Left ventricle myocardium superior (tissue), 1 donor: ENCODE measurements at regions not wholly inside any gene's neighbourhood (a gene's known extent, or its start where the extent isn't known, plus 50 kb on each side); places are given as distances from the start of the nearest gene placed in this dataset.

Experiments used
- ATAC-seq: fragments of 200-7000 bp; cut with Tn5 transposase; one replicate; pipeline ENCODE4 v1.9.1; 2020; ENCODE audit warnings: mild to moderate bottlenecking, moderate library complexity
- DNase-seq: peaks from one replicate; pipeline ENCODE4 v3.0.0-alpha.2; 2020
- intact Hi-C: fragments of 100-400 bp; cut with micrococcal nuclease; formaldehyde crosslinking; loops from one replicate; pipeline ENCODE4 v1.11.0; 2022
- donor health status: DM: no; HTN: yes; CAD: no; lungs with severe emphysema.

DNA sequence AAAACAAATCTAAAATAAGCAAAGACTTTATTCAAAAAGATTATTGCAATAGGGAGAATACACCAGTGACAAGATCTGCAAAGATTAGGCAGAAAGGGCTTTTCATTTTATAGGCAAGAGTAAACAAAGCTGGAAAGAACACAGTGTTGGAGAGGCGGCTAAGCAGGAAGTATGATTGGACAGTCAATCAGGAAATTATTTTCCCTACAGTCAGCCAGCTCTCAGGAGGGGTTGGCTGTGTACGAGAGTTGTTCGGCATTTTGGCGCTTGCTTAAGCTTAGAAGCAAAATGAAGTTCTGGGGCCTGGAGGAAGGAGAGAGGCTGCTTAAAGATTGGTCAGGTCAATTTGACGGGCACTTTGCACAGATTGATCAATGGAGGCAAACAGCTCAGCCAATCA, 1030.5 kb downstream of the TLE4 start:
- no peak for DNase-seq
- ATAC-seq = no peak
- intact Hi-C loops = no loop called here

GRCh38 chr9:80596579-80596978, 1024.8 kb downstream of the TLE4 start:
- intact Hi-C loops = no loop called here
- DNase-seq = no peak
- ATAC-seq = no peak

GRCh38 chr9:80595192-80595591, 1023.4 kb downstream of the TLE4 start:
- DNase-seq (no peak), ATAC-seq (no peak)
- intact Hi-C loops = no loop called here

GRCh38 chr9:80592413-80592812, 1020.6 kb downstream of the TLE4 start:
- DNase-seq = no peak
- intact Hi-C loops = no loop called here
- ATAC-seq = no peak

GRCh38 chr9:80586786-80587330, 1015.1 kb downstream of the TLE4 start:
- DNase-seq (no peak), ATAC-seq (no peak)
- intact Hi-C loops = no loop called here

- no peak for ATAC-seq
- intact Hi-C loops = no loop called here
- DNase-seq = no peak
These were observed 1000.2 kb downstream of the TLE4 start for GRCh38 chr9:80571953-80572352.

DNA sequence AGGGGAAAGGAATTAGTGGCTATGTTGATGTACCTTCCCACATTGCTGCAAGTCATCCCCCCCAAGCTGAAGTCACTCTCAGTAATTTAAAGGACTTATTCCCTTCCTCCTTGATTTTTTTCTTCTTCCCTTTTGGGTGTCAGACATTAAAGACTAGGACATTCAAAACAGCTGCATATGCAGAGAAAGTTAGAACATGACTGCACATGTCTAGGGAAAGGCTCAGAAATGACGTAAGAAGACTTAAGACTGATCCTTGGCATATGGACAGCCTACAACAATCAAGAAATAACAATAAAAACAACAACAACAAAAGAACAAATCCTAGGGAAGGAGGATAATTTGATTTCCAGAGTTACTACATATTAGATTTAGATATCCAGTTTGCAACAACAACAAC, 997.5 kb downstream of the TLE4 start:
- no peak for DNase-seq
- no peak for ATAC-seq
- intact Hi-C loops = no loop called here

DNA sequence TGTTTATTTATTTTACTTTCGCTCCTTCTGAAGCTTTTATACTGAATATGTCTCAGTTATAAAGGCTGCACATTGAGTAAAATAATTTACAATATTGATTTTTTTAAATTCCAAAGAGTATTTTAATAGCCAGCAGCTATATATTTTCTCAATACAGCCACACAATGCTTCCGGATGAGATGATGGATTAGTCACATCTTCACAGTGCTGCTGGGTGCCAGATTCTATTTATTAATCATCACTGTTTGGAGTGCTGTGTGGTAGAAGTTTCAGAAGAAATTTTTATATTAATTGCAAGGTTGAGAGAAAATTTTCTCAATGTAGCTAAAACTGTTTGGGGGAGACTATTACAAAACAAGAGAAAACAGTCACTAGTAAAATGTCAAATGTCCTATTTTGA, 989.8 kb downstream of the TLE4 start:
- intact Hi-C loops = no loop called here
- no peak for ATAC-seq

DNA sequence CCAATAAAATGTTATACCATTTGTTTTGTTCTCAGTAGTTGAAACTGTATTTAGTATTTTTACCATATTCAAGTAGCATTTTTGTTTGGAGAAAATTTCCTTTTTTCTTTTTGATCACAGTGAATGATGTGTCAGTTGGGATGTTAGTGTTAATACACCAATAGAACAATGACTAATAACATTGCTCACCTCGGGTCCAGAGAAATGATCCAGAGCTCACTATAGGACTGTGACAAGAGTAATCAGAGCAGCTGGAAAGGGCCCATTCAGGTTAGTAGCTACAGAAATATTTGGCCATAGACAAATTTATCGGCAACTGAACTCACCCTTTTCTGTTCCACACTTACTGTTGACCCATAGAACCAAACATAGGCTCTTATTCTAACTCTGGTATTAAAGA, 989.2 kb downstream of the TLE4 start:
- intact Hi-C loops = no loop called here
- ATAC-seq = no peak
- no peak for DNase-seq

More for the DNA sequence above, 989.8 kb downstream of the TLE4 start:
- DNase-seq = no peak

- no peak for ATAC-seq
- intact Hi-C loops = no loop called here
These were observed 985.5 kb downstream of the TLE4 start for GRCh38 chr9:80557256-80557655.

GRCh38 chr9:80556631-80557030, 984.9 kb downstream of the TLE4 start:
- no peak for ATAC-seq
- DNase-seq = no peak
- intact Hi-C loops = no loop called here

More at GRCh38 chr9:80557256-80557655, 985.5 kb downstream of the TLE4 start:
- no peak for DNase-seq

DNA sequence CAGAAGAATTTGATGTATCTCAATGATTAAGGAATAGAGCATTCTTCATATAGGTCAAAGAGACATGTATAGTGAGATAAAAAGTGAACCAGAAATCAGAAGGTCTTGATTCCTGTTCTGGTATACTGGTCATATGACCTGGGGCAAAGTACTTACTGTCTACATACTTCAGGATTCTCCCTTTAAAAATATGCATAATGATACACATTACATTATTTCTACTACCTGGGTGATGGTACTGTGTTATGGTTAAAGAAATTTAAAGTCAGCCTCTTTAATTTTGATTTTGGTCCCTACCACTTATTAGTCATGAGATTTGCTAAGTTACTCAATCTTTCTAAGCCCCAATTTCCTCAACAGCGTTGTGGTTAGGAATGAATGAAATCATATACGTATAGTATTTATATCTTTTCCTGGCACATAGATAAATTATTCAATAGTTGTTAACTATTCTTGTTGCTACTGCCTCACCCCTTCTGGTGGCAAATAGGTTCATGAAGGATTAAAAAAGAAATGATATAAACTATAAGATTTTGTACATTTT, 984.1 kb downstream of the TLE4 start:
- intact Hi-C loops = no loop called here
- ATAC-seq = no peak
- no peak for DNase-seq

DNA sequence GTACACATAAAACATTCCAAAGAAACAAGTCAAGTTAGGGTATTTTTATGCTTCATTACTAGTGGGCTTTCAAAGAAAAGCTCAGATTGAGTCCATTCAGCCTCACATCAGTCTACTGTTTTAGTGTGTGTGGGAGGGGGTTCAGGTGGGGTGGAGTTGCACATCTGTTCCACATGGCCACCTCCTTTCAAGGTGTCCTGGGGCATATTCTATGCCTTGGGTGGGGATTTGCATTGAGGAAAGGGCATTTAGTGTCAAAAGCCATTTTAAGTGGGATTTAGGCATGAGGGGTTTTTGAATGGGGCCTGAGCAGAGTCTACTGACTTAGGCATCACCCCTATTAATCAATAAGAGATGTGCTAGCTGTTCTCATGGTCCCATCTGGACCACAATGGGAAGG, 983.1 kb downstream of the TLE4 start:
- DNase-seq (no peak), ATAC-seq (no peak)
- intact Hi-C loops = no loop called here

DNA sequence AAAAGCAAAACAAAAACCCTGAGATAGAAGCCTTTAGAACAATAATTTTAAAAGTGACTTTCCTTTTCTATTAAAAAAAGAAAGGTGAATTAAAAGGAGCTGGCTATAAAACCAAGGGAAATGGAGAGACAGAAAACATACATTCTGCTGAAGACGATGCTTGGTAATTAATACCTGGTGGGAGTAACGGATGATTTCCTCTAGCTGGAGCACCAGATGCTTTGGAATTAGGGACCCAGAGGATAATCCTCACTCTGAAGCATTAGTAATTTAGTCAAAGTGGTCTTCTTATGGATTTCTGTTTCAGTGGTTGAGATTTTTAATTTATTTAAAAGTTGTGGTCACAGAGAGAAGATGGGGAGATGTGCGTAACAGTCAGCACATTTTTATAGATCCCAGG, 982.5 kb downstream of the TLE4 start:
- ATAC-seq (no peak), DNase-seq (no peak)
- intact Hi-C loops = no loop called here

DNA sequence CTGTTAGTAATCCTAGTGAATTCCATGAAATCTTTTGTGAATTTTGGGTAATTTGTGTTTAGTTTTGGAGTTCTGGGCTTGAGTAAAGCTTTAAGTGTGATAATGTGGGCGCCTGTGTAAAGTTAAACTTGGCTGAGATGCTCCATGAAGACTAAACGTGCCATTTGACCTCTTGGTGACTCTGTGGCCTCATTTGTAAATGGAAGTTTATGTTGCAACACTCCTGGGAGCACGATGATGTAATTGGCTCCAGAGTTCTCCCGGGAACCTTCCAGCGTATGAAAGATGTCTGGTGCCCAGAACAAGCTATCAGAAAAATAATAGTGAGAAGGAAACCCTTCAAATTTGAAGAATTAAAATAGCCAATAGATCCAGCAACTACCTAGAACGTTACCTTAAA, 981.2 kb downstream of the TLE4 start:
- intact Hi-C loops = no loop called here
- peak; percentile 63 for ATAC-seq
- peak; percentile 24 for DNase-seq

DNA sequence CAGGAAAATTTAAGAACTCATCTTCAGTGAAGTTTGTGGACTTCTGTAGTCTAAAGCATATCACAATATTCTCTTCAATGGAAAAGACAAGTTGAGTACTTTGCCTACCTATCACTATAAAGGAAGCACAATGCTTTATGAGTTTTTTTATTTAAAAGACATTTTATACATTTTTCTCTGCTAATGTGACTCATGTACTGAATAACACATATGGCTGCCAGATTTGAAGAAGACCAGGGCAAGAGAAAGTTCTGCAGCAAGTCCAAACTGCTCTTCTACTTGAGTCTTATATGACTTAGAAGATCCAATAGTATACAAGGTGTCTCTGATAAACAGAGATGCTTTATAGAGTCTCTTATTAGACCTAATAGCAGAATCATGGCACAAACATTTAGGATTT, 978.4 kb downstream of the TLE4 start:
- no peak for ATAC-seq
- intact Hi-C loops = no loop called here

DNA sequence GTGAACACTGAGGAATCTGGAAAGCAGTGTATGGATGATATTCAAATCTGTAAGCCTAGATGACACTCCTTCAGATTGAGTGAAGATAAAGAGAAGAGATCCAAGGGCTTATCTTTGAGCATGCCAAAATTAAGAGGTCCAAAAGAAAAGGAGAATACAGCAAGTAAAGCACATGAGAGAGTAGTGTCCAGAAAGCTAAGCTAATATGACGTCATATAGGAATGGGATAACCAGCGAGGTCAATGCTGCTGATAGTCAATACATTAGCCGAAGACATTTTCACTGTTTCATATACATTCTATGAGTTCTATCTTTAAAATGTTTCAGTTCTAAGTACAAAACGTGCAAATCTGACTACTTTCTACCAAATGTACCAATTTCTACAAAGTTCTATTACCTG, 975.8 kb downstream of the TLE4 start:
- no peak for DNase-seq
- intact Hi-C loops = no loop called here
- no peak for ATAC-seq

More for the DNA sequence above, 978.4 kb downstream of the TLE4 start:
- DNase-seq = no peak

GRCh38 chr9:80540387-80540786, 968.6 kb downstream of the TLE4 start:
- ATAC-seq (no peak), DNase-seq (no peak)
- intact Hi-C loops = no loop called here

GRCh38 chr9:80538976-80539375, 967.2 kb downstream of the TLE4 start:
- intact Hi-C loops = no loop called here

GRCh38 chr9:80522465-80522864, 950.7 kb downstream of the TLE4 start:
- DNase-seq (no peak), ATAC-seq (no peak)
- intact Hi-C loops = no loop called here

More at GRCh38 chr9:80538976-80539375, 967.2 kb downstream of the TLE4 start:
- DNase-seq = no peak
- ATAC-seq = no peak

DNA sequence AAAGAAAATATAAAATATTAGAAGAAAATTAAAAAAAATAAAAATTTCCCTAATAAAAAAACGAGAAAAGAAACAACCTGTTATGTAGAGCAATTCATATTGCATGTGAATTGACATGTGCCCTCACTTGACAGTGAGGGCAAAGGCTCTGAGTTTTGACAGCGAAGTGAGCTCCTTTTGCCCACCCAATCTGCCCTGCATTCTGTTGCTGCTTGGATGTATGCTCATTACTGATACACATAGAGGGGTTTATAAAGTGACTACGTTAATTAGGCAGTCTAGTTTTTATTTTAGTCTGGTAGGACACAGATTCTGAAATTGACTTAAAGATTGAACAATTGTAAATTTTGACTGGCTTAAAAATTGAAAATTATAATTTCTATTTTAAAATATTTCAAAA, 949.4 kb downstream of the TLE4 start:
- intact Hi-C loops = no loop called here
- no peak for ATAC-seq
- no peak for DNase-seq

DNA sequence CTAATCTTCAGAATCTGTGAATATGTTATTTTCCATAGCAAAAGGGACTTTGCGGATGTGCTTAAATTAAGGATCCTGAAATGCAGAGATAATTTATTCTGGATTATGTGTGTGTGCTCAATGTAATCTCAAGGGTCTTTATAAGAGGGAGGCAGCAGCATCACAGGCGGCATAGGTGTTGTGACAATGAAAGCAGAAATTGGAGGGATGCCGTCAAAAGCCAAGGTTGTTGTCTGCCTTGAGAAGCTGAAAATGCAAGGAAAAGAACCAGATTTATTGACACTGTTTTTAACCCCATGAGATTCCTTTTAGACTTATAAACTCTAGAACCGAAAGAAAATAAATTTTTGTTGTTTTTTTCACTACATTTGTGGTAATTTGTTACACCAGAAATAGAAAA, 948.5 kb downstream of the TLE4 start:
- DNase-seq = no peak
- intact Hi-C loops = no loop called here
- ATAC-seq = no peak
